ENCODE measurements at regions not wholly inside any gene's neighbourhood (a gene's known extent, or its start where the extent isn't known, plus 50 kb on each side); places are given as distances from the start of the nearest gene placed in this dataset.

- Histone ChIP-seq H3K4me1 (no peaks in the 10 kb centered on the region), H3K27ac (no peak overlapping the region), H3K27me3 (replicated peaks in 1 of 7) (peaks cover 0 to 5% (median 0%) of the 10 kb centered on the region in 7 donors), H3K36me3 (no peaks in the 10 kb centered on the region), H3K4me3 (no peak overlapping the region), H3K9me3 (no peaks in the 10 kb centered on the region)
- intact Hi-C loops (cut with DNase I; ENCODE audit: low total_unique reads), result no loop called here
- TF ChIP-seq POLR2A (IDR thresholded peaks at IDR 0.05), result no peak
- TF ChIP-seq POLR2AphosphoS5 (IDR thresholded peaks at IDR 0.05), result no peak
- no peak for TF ChIP-seq CTCF (IDR thresholded peaks at IDR 0.05 in 8 of 11, conservative IDR thresholded peaks at IDR 0.05 in 3 of 11)
- 28 to 36% (median 31%) methylated on average over 5 of the region's 5 CpGs for WGBS, 5 donors
- DNase-seq, result no peak
These were observed 226.0 kb downstream of the GAS1 start for GRCh38 chr9:86721226-86721781.

- WGBS, 5 donors, result 85 to 93% (median 91%) methylated on average over 9 of the region's 9 CpGs
- no peak overlapping the region for H3K4me3 ChIP-seq
- no peaks in the 10 kb centered on the region for H3K4me1 ChIP-seq
- no peaks in the 10 kb centered on the region for H3K36me3 ChIP-seq
- peaks cover 0 to 5% (median 0%) of the 10 kb centered on the region in 7 donors for H3K27me3 ChIP-seq (replicated peaks in 1 of 7)
- TF ChIP-seq CTCF (IDR thresholded peaks at IDR 0.05 in 8 of 11, conservative IDR thresholded peaks at IDR 0.05 in 3 of 11), result no peak
- TF ChIP-seq POLR2A (IDR thresholded peaks at IDR 0.05), result no peak
- no peak for TF ChIP-seq POLR2AphosphoS5 (IDR thresholded peaks at IDR 0.05)
- no peak overlapping the region for H3K27ac ChIP-seq
- no peaks in the 10 kb centered on the region for H3K9me3 ChIP-seq
- no peak for DNase-seq
- intact Hi-C loops (cut with DNase I; ENCODE audit: low total_unique reads), result no loop called here
These were observed 226.6 kb downstream of the GAS1 start for GRCh38 chr9:86720639-86721225.

GRCh38 chr9:86718388-86719049, 228.8 kb downstream of the GAS1 start:
- no peaks in the 10 kb centered on the region for H3K4me1 ChIP-seq
- H3K27ac ChIP-seq, result no peak overlapping the region
- peaks cover 0 to 5% (median 0%) of the 10 kb centered on the region in 7 donors for H3K27me3 ChIP-seq (replicated peaks in 1 of 7)
- no peak for TF ChIP-seq CTCF (IDR thresholded peaks at IDR 0.05 in 8 of 11, conservative IDR thresholded peaks at IDR 0.05 in 3 of 11)
- TF ChIP-seq POLR2AphosphoS5 (IDR thresholded peaks at IDR 0.05), result no peak
- no peak for TF ChIP-seq POLR2A (IDR thresholded peaks at IDR 0.05)
- DNase-seq, result no peak
- no peaks in the 10 kb centered on the region for H3K36me3 ChIP-seq
- intact Hi-C loops (cut with DNase I; ENCODE audit: low total_unique reads), result no loop called here
- H3K4me3 ChIP-seq, result no peak overlapping the region
- no peaks in the 10 kb centered on the region for H3K9me3 ChIP-seq
- WGBS, 5 donors, result 79 to 87% (median 83%) methylated on average over 11 of the region's 11 CpGs

GRCh38 chr9:86716326-86716922, 230.9 kb downstream of the GAS1 start:
- TF ChIP-seq POLR2A (IDR thresholded peaks at IDR 0.05) (no peak), POLR2AphosphoS5 (IDR thresholded peaks at IDR 0.05) (no peak), CTCF (IDR thresholded peaks at IDR 0.05 in 8 of 11, conservative IDR thresholded peaks at IDR 0.05 in 3 of 11) (no peak)
- no peaks in the 10 kb centered on the region for H3K36me3 ChIP-seq
- H3K4me1 ChIP-seq, result no peaks in the 10 kb centered on the region
- H3K27me3 ChIP-seq (replicated peaks in 1 of 7), result peaks cover 0 to 5% (median 0%) of the 10 kb centered on the region in 7 donors
- H3K9me3 ChIP-seq, result no peaks in the 10 kb centered on the region
- intact Hi-C loops (cut with DNase I; ENCODE audit: low total_unique reads), result no loop called here
- WGBS, 5 donors, result 71 to 80% (median 77%) methylated on average over 4 of the region's 4 CpGs
- no peak overlapping the region for H3K4me3 ChIP-seq
- no peak for DNase-seq
- no peak overlapping the region for H3K27ac ChIP-seq

Measured in spleen (tissue), 11 donors.